ENCODE measurements at regions not wholly inside any gene's neighbourhood (a gene's known extent, or its start where the extent isn't known, plus 50 kb on each side); places are given as distances from the start of the nearest gene placed in this dataset.
"Not testable (repeated sequence)": the region's sequence is repeated elsewhere in the genome, so short reads cannot be mapped to it uniquely, and the experiment has no call there.

GRCh38 chr7:106354822-106355221, 70.0 kb upstream of the NAMPT start:
- peak; percentile 47 for FAIRE-seq
- DNase-seq (ENCODE audit: insufficient read length, low spot score), result no peak
- TF ChIP-seq PAX5 (IDR thresholded peaks at IDR 0.05; ENCODE audit: insufficient read depth, low read length, severe bottlenecking) (no peak), POU2F2 (IDR thresholded peaks at IDR 0.05; ENCODE audit: low read depth, low read length) (no peak), SPI1 (IDR thresholded peaks at IDR 0.05; ENCODE audit: low read depth, low read length) (no peak), POLR2AphosphoS5 (IDR thresholded peaks at IDR 0.05; ENCODE audit: low read depth, low read length) (no peak), POLR2A (IDR thresholded peaks at IDR 0.05; ENCODE audit: low read depth, low read length) (no peak), TAF1 (IDR thresholded peaks at IDR 0.05; ENCODE audit: low read depth, low read length) (no peak)

GRCh38 chr7:106353944-106354343, 69.2 kb upstream of the NAMPT start:
- TF ChIP-seq TAF1 (IDR thresholded peaks at IDR 0.05; ENCODE audit: low read depth, low read length) (no peak), PAX5 (IDR thresholded peaks at IDR 0.05; ENCODE audit: insufficient read depth, low read length, severe bottlenecking) (no peak), POU2F2 (IDR thresholded peaks at IDR 0.05; ENCODE audit: low read depth, low read length) (no peak), POLR2AphosphoS5 (IDR thresholded peaks at IDR 0.05; ENCODE audit: low read depth, low read length) (no peak), SPI1 (IDR thresholded peaks at IDR 0.05; ENCODE audit: low read depth, low read length) (no peak), POLR2A (IDR thresholded peaks at IDR 0.05; ENCODE audit: low read depth, low read length) (no peak)
- DNase-seq (ENCODE audit: insufficient read length, low spot score), result no peak
- FAIRE-seq, result no peak

DNA sequence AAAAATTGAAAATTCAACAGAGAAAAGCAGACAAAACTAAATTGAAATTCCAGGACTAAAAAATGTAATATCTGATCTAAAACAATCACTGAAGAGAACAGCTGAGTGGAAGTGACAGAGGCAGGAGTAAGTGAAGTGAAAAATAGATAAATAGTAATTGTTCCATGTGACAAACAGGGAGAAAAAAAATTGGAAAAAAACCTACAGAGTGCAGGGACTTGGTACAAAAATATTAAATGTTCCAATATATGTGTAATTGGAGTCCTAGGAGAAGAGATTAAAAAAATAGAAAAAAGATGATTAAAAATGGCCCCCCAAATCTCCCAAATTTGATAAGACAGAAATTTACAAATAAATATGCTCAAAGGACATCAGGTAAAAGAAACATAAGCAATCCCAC, 63.4 kb upstream of the NAMPT start:
- DNase-seq (ENCODE audit: insufficient read length, low spot score) (no peak), FAIRE-seq (no peak)
- TF ChIP-seq POU2F2 (IDR thresholded peaks at IDR 0.05; ENCODE audit: low read depth, low read length) (no peak), PAX5 (IDR thresholded peaks at IDR 0.05; ENCODE audit: insufficient read depth, low read length, severe bottlenecking) (no peak), SPI1 (IDR thresholded peaks at IDR 0.05; ENCODE audit: low read depth, low read length) (no peak), POLR2A (IDR thresholded peaks at IDR 0.05; ENCODE audit: low read depth, low read length) (no peak), TAF1 (IDR thresholded peaks at IDR 0.05; ENCODE audit: low read depth, low read length) (no peak), POLR2AphosphoS5 (IDR thresholded peaks at IDR 0.05; ENCODE audit: low read depth, low read length) (no peak)

DNA sequence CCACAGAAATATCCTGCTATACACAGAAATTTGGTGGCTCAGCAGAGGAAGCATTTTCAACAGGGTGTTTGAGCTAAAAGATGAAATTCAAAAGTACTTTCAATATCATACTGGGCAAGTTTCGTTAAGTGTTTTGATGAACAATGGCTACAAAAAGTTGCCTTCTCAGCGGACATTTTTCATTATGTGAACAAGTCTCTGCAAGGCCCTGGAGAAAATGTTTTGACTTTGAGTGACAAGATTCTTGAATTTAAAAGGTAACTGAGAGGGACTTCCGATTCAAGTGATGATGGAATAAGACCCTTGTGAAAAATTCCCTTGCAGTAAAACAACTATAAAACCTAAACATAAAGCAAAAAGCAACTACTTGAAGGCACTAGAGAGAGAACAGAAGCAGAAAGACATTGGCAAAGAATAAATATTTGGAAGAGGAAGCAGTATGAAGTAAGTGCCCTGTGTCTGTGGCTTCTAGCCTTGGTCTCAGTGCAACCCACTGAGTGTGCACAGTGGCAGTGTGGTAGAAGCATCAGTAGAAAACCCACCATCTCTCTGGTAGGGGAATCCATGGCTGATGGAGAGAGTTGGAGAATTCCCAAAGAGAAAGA, 62.5 kb upstream of the NAMPT start:
- FAIRE-seq (no peak), DNase-seq (ENCODE audit: insufficient read length, low spot score) (no peak)
- no peak for TF ChIP-seq TAF1 (IDR thresholded peaks at IDR 0.05; ENCODE audit: low read depth, low read length)
- no peak for TF ChIP-seq POU2F2 (IDR thresholded peaks at IDR 0.05; ENCODE audit: low read depth, low read length)
- no peak for TF ChIP-seq SPI1 (IDR thresholded peaks at IDR 0.05; ENCODE audit: low read depth, low read length)
- no peak for TF ChIP-seq PAX5 (IDR thresholded peaks at IDR 0.05; ENCODE audit: insufficient read depth, low read length, severe bottlenecking)
- no peak for TF ChIP-seq POLR2AphosphoS5 (IDR thresholded peaks at IDR 0.05; ENCODE audit: low read depth, low read length)
- TF ChIP-seq POLR2A (IDR thresholded peaks at IDR 0.05; ENCODE audit: low read depth, low read length), result no peak

DNA sequence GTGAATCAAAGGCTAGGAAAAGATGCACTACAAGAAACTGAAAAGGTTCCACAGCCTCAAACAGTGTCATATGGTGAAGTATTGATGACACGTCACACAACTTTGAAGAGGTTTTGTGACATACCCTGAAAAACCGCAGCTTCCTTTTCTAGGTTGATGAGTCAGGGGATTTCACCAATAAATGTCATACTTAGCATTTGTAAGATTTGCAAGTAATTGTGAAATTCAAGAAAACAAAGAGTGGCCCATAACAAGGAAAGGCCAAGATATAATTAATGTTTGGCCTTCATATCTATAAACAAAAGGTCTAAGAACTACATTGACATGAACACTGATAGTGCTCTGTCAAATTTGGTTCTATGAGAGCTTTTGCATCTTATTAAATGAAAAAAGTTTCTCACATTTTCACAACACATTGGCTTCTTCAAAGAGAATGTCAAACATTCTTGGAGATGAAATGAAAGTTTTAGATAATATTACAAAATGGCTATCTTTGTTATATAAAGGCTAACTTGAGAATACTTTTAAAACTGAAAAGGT, 62.0 kb upstream of the NAMPT start:
- TF ChIP-seq SPI1 (IDR thresholded peaks at IDR 0.05; ENCODE audit: low read depth, low read length) (peak; percentile 33; the same call in 1 of the 2 replicates), POLR2A (IDR thresholded peaks at IDR 0.05; ENCODE audit: low read depth, low read length) (no peak)
- FAIRE-seq (peak; percentile 81), DNase-seq (ENCODE audit: insufficient read length, low spot score) (no peak)

GRCh38 chr7:106346167-106346677, 61.4 kb upstream of the NAMPT start:
- TF ChIP-seq POLR2AphosphoS5 (IDR thresholded peaks at IDR 0.05; ENCODE audit: low read depth, low read length) (no peak), TAF1 (IDR thresholded peaks at IDR 0.05; ENCODE audit: low read depth, low read length) (no peak), PAX5 (IDR thresholded peaks at IDR 0.05; ENCODE audit: insufficient read depth, low read length, severe bottlenecking) (no peak), POU2F2 (IDR thresholded peaks at IDR 0.05; ENCODE audit: low read depth, low read length) (no peak), SPI1 (IDR thresholded peaks at IDR 0.05; ENCODE audit: low read depth, low read length) (no peak), POLR2A (IDR thresholded peaks at IDR 0.05; ENCODE audit: low read depth, low read length) (no peak)
- DNase-seq (ENCODE audit: insufficient read length, low spot score) (no peak), FAIRE-seq (no peak)

DNA sequence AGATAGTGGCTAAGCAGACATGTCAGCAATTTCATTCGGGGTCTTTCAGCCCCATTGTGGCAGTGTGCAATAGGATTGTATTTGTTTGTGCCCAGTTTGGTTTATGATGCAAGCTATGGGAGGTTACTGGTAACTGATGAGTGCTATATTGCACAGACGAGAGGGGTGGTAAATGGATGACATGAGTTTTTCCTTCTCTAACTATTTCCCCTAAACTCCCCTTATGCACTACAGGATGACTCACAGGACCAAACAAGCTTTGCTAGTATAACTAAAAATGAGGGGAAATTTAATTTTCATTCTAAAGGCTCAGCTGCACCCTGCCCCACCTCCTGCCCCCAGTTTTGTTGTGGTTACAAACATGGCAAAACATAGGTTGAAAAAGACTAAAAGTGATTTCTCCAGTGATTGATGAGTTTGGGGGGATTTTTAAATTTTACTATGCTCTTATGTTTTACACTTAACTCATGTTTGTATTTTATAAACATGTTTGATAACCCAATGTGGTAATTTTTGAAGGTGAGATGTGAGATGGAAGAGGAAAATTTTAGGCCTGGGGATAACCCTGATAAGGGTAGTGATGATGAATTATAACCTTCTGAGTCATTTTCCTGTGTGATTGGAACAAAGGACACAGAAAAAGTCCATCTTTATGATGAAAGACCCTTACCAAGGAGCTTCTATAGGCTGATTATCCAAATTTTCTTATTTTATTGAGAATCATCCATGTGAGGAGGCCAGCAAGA, 60.8 kb upstream of the NAMPT start:
- TF ChIP-seq POLR2A (IDR thresholded peaks at IDR 0.05; ENCODE audit: low read depth, low read length) (no peak), POU2F2 (IDR thresholded peaks at IDR 0.05; ENCODE audit: low read depth, low read length) (no peak), POLR2AphosphoS5 (IDR thresholded peaks at IDR 0.05; ENCODE audit: low read depth, low read length) (no peak), PAX5 (IDR thresholded peaks at IDR 0.05; ENCODE audit: insufficient read depth, low read length, severe bottlenecking) (no peak), SPI1 (IDR thresholded peaks at IDR 0.05; ENCODE audit: low read depth, low read length) (no peak), TAF1 (IDR thresholded peaks at IDR 0.05; ENCODE audit: low read depth, low read length) (no peak)
- FAIRE-seq (no peak), DNase-seq (ENCODE audit: insufficient read length, low spot score) (no peak)

DNA sequence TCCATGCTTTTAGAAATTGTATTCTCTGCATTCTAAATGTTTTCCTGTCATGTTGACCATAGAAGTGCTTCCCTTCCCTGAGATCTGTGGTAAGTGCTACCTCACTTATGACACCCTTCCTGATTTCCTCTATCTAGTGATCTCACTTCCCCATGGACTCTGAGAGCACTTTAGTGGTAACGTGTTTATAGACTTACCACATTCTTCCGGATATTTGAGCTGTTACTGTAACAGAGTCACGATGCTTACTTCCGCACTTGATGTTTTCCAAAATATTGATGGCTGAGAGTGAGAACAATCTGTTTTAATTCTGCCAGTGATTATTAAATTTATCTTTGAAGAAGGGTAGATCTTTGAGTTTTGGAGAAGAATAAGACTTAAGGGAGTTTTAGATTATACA, 60.1 kb upstream of the NAMPT start:
- TF ChIP-seq PAX5 (IDR thresholded peaks at IDR 0.05; ENCODE audit: insufficient read depth, low read length, severe bottlenecking), result no peak
- TF ChIP-seq TAF1 (IDR thresholded peaks at IDR 0.05; ENCODE audit: low read depth, low read length), result no peak
- TF ChIP-seq POLR2A (IDR thresholded peaks at IDR 0.05; ENCODE audit: low read depth, low read length), result no peak
- TF ChIP-seq SPI1 (IDR thresholded peaks at IDR 0.05; ENCODE audit: low read depth, low read length), result no peak
- no peak for TF ChIP-seq POU2F2 (IDR thresholded peaks at IDR 0.05; ENCODE audit: low read depth, low read length)
- no peak for TF ChIP-seq POLR2AphosphoS5 (IDR thresholded peaks at IDR 0.05; ENCODE audit: low read depth, low read length)
- FAIRE-seq (no peak), DNase-seq (ENCODE audit: insufficient read length, low spot score) (no peak)

GRCh38 chr7:106344211-106344610, 59.4 kb upstream of the NAMPT start:
- DNase-seq (ENCODE audit: insufficient read length, low spot score), result no peak
- FAIRE-seq, result no peak
- TF ChIP-seq TAF1 (IDR thresholded peaks at IDR 0.05; ENCODE audit: low read depth, low read length) (no peak), POLR2AphosphoS5 (IDR thresholded peaks at IDR 0.05; ENCODE audit: low read depth, low read length) (no peak), PAX5 (IDR thresholded peaks at IDR 0.05; ENCODE audit: insufficient read depth, low read length, severe bottlenecking) (no peak), SPI1 (IDR thresholded peaks at IDR 0.05; ENCODE audit: low read depth, low read length) (no peak), POLR2A (IDR thresholded peaks at IDR 0.05; ENCODE audit: low read depth, low read length) (no peak), POU2F2 (IDR thresholded peaks at IDR 0.05; ENCODE audit: low read depth, low read length) (no peak)

DNA sequence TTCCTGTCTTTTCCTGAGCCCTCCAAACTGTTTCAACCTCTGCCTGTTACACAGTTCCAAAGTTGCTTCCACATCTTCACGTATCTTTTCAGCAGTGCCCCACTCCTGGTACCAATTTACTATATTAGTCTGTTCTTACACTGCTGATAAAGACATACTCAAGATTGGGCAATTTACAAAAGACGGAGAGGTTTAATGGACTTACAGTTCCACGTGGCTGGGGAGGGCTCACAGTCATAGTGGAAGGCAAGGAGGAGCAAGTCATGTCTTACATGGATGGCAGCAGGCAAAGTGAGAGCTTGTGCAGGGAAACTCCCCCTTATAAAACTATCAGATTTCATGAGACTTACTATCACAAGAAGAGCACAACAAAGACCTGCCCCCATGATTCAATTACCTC, 57.3 kb upstream of the NAMPT start:
- FAIRE-seq, result not testable (repeated sequence)

GRCh38 chr7:106340247-106340596, 55.4 kb upstream of the NAMPT start:
- not testable (repeated sequence) for DNase-seq (ENCODE audit: insufficient read length, low spot score); FAIRE-seq

More for the DNA sequence above, 57.3 kb upstream of the NAMPT start:
- DNase-seq (ENCODE audit: insufficient read length, low spot score), result not testable (repeated sequence)

Data from GM12891 (cell line).